ENCODE measurements at regions not wholly inside any gene's neighbourhood (a gene's known extent, or its start where the extent isn't known, plus 50 kb on each side); places are given as distances from the start of the nearest gene placed in this dataset.

DNA sequence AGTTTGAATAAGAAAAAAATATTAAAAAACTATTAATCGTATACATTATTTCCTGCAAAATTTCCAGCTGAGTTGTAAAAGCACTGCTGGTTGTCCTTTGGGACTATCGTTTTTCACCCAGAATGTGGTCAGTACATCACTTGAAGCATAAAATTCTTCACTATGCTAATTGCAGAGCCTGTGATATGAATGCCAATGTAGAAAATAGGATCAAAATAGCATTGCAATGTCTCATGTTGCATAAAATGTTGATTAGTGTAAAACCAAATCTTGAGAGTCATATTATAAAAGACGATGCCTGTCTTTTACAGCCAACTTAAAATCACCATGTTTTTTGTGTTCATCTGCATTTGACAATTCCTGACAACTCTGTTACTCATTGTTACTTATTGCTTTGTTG is 207.7 kb downstream of the MMUT start:
- TF ChIP-seq, protein P1, sequence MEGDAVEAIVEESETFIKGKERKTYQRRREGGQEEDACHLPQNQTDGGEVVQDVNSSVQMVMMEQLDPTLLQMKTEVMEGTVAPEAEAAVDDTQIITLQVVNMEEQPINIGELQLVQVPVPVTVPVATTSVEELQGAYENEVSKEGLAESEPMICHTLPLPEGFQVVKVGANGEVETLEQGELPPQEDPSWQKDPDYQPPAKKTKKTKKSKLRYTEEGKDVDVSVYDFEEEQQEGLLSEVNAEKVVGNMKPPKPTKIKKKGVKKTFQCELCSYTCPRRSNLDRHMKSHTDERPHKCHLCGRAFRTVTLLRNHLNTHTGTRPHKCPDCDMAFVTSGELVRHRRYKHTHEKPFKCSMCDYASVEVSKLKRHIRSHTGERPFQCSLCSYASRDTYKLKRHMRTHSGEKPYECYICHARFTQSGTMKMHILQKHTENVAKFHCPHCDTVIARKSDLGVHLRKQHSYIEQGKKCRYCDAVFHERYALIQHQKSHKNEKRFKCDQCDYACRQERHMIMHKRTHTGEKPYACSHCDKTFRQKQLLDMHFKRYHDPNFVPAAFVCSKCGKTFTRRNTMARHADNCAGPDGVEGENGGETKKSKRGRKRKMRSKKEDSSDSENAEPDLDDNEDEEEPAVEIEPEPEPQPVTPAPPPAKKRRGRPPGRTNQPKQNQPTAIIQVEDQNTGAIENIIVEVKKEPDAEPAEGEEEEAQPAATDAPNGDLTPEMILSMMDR (IDR thresholded peaks at IDR 0.05), result no peak
- no peak for TF ChIP-seq POLR2A (IDR thresholded peaks at IDR 0.05)

Measured in testis (tissue), 2 donors.